ENCODE measurements at regions not wholly inside any gene's neighbourhood (a gene's known extent, or its start where the extent isn't known, plus 50 kb on each side); places are given as distances from the start of the nearest gene placed in this dataset.

- no peak for DNase-seq (ENCODE audit: low read depth)
- no peak overlapping the region for H3K4me3 ChIP-seq (ENCODE audit: low read depth, low read length)
- TF ChIP-seq, protein P1, sequence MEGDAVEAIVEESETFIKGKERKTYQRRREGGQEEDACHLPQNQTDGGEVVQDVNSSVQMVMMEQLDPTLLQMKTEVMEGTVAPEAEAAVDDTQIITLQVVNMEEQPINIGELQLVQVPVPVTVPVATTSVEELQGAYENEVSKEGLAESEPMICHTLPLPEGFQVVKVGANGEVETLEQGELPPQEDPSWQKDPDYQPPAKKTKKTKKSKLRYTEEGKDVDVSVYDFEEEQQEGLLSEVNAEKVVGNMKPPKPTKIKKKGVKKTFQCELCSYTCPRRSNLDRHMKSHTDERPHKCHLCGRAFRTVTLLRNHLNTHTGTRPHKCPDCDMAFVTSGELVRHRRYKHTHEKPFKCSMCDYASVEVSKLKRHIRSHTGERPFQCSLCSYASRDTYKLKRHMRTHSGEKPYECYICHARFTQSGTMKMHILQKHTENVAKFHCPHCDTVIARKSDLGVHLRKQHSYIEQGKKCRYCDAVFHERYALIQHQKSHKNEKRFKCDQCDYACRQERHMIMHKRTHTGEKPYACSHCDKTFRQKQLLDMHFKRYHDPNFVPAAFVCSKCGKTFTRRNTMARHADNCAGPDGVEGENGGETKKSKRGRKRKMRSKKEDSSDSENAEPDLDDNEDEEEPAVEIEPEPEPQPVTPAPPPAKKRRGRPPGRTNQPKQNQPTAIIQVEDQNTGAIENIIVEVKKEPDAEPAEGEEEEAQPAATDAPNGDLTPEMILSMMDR (IDR thresholded peaks at IDR 0.05; ENCODE audit: insufficient read depth, low read depth, low read length, missing control alignments), result no peak
These were observed 154.8 kb downstream of the TMX3 start for GRCh38 chr18:68560128-68560527.

- TF ChIP-seq, protein P1 (IDR thresholded peaks at IDR 0.05; ENCODE audit: insufficient read depth, low read depth, low read length, missing control alignments), result no peak
- H3K4me3 ChIP-seq (ENCODE audit: low read depth, low read length), result no peak overlapping the region
- DNase-seq (ENCODE audit: low read depth), result no peak
These were observed 157.7 kb downstream of the TMX3 start for GRCh38 chr18:68557183-68557582.

- no peak for DNase-seq (ENCODE audit: low read depth)
- TF ChIP-seq, protein P1 (IDR thresholded peaks at IDR 0.05; ENCODE audit: insufficient read depth, low read depth, low read length, missing control alignments), result no peak
- H3K4me3 ChIP-seq (ENCODE audit: low read depth, low read length), result no peak overlapping the region
These were observed 159.0 kb downstream of the TMX3 start for GRCh38 chr18:68555879-68556301.

- no peak overlapping the region for H3K4me3 ChIP-seq (ENCODE audit: low read depth, low read length)
- TF ChIP-seq, protein P1 (IDR thresholded peaks at IDR 0.05; ENCODE audit: insufficient read depth, low read depth, low read length, missing control alignments), result no peak
- no peak for DNase-seq (ENCODE audit: low read depth)
These were observed 165.7 kb downstream of the TMX3 start for GRCh38 chr18:68548904-68549870.

GRCh38 chr18:68543344-68543743 lies 171.6 kb downstream of the TMX3 start:
- TF ChIP-seq, protein P1 (IDR thresholded peaks at IDR 0.05; ENCODE audit: insufficient read depth, low read depth, low read length, missing control alignments), result no peak
- no peak for DNase-seq (ENCODE audit: low read depth)
- no peak overlapping the region for H3K4me3 ChIP-seq (ENCODE audit: low read depth, low read length)

DNA sequence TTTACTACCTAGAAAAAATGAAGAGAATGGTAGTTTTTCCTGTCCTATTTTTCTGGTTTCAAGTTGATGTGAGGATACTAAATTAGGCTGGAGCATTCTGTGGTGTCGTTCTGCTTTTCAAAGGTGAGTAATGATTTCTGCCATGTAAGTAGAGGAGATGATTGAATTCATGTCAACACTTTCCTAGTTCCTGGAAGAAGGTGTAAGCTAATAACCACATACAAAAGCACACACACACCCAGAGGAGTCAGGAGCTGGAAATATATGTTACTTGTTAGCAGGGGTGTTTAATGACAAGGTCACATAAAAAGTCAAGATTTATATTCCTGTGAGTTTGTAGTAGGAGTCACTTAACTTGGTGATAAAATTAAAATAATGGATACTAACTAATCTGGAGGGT lies 172.1 kb downstream of the TMX3 start:
- TF ChIP-seq, protein P1 (IDR thresholded peaks at IDR 0.05; ENCODE audit: insufficient read depth, low read depth, low read length, missing control alignments), result no peak
- DNase-seq (ENCODE audit: low read depth), result no peak
- H3K4me3 ChIP-seq (ENCODE audit: low read depth, low read length), result no peak overlapping the region
